ENCODE measurements at regions not wholly inside any gene's neighbourhood (a gene's known extent, or its start where the extent isn't known, plus 50 kb on each side); places are given as distances from the start of the nearest gene placed in this dataset.

- no peak for DNase-seq (ENCODE audit: low read depth in 3 of 3, low spot score in 2 of 3)
These were observed 836.9 kb upstream of the HS3ST1 start for GRCh38 chr4:12265554-12265953.

GRCh38 chr4:12260453-12260852 is 831.8 kb upstream of the HS3ST1 start:
- no peak for DNase-seq (ENCODE audit: low read depth in 3 of 3, low spot score in 2 of 3)

GRCh38 chr4:12244973-12245372 is 816.3 kb upstream of the HS3ST1 start:
- DNase-seq (ENCODE audit: low read depth in 3 of 3, low spot score in 2 of 3), result no peak

DNA sequence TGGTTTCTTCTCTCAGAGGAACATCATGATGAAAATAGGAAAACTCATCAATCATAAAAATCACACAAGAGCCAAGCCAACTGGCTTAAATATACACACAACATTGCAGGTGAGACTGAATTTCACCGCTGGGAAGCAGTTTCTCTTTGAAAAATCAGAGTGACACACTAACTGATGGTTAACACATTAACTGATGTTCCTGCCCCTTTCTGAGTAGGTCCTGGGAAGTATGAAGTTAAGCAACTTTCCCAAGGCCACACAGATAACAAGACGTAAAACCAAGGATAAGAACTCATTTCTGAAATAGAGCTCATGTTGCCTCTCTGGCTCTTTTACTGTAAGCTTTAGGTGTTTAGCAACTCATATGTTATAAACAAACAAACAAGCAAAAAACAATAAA is 813.7 kb upstream of the HS3ST1 start:
- DNase-seq (ENCODE audit: low read depth in 3 of 3, low spot score in 2 of 3), result no peak

- DNase-seq (ENCODE audit: low read depth in 3 of 3, low spot score in 2 of 3), result no peak
These were observed 811.4 kb upstream of the HS3ST1 start for GRCh38 chr4:12239897-12240636.

GRCh38 chr4:12231098-12231497 is 802.4 kb upstream of the HS3ST1 start:
- no peak for DNase-seq (ENCODE audit: low read depth in 3 of 3, low spot score in 2 of 3)

DNA sequence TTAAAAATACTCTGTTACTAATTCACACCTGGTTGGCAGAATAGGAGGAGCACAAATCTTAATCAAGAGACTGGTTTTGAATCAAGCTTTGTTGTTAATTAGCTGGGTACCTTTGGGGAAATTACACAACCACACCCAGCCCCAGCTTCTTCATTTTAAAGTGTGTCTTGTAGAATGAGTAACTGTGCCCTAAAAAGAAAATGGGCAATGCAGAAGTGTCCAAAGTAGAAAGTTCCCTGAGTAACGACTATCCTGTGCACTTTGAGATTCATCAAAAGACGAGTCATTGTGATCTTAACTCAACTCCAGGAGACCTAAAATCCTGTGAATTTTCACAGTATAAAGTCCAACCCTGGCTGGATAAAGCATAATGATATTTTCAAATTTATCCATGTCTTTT is 792.3 kb upstream of the HS3ST1 start:
- DNase-seq (ENCODE audit: low read depth in 3 of 3, low spot score in 2 of 3), result no peak

GRCh38 chr4:12211636-12212035 is 782.9 kb upstream of the HS3ST1 start:
- DNase-seq (ENCODE audit: low read depth in 3 of 3, low spot score in 2 of 3), result no peak

DNA sequence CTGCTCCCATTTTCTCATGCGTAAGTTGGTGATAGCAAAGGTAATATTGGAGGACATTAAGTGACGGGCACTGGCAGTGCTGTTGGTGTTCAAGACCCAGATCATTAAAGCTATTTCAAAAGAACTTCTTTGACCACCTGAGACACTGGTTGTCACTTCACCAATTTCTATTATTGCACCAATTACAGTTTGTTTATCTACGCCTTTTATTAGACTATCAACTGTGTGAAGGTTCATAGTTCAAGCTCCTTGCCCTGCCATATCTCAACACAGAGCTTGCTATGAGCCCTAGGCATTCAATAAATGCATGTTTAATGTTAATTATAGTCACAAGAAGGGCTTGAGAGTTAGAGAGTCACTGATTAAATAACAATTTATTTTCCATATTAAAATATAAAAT is 778.7 kb upstream of the HS3ST1 start:
- no peak for DNase-seq (ENCODE audit: low read depth in 3 of 3, low spot score in 2 of 3)

- no peak for DNase-seq (ENCODE audit: low read depth in 3 of 3, low spot score in 2 of 3)
These were observed 777.4 kb upstream of the HS3ST1 start for GRCh38 chr4:12206091-12206490.

GRCh38 chr4:12203945-12204344 is 775.3 kb upstream of the HS3ST1 start:
- no peak for DNase-seq (ENCODE audit: low read depth in 3 of 3, low spot score in 2 of 3)

DNA sequence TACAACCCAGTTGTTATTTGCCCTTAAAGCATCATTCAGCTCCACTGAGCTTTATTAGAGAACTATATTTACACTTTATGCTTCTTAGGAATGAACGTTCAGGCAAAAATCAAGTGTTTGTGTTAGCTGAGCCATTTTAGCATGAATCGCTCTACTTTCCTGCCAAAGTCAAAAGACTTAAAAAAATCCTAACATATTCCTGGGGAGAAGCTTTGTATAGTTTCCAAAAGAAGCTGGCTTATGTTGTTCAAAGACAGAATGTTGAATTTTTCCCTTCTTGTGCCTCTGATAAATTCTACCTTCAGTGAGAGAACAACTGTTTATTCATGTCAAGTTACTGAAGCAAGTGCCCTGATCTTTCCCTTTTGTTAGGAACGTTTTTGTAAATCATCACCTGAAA is 771.5 kb upstream of the HS3ST1 start:
- DNase-seq (ENCODE audit: low read depth in 3 of 3, low spot score in 2 of 3), result no peak

- no peak for DNase-seq (ENCODE audit: low read depth in 3 of 3, low spot score in 2 of 3)
These were observed 757.8 kb upstream of the HS3ST1 start for GRCh38 chr4:12186526-12186925.

- DNase-seq (ENCODE audit: low read depth in 3 of 3, low spot score in 2 of 3), result no peak
These were observed 750.2 kb upstream of the HS3ST1 start for GRCh38 chr4:12178614-12179610.

GRCh38 chr4:12177416-12177815 is 748.7 kb upstream of the HS3ST1 start:
- no peak for DNase-seq (ENCODE audit: low read depth in 3 of 3, low spot score in 2 of 3)

DNA sequence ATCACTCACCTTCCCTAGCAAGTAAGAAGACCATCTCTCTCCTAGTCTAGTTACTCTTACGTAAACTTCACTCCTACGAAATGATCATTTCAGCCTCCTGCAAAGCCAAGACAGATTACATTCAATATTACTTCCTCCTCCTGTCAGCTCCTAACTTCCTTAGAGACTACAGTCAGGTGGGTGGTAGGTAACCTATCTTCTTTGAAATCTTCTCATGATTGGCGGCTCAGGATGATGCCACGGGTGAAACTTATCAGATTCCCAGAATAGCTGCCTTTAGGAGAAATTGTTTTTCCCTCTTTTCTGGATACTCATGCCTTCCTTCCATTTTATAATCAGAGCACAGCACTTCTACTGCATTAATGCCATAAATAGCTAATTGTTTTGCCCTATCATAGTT is 744.8 kb upstream of the HS3ST1 start:
- no peak for DNase-seq (ENCODE audit: low read depth in 3 of 3, low spot score in 2 of 3)

- no peak for DNase-seq (ENCODE audit: low read depth in 3 of 3, low spot score in 2 of 3)
These were observed 743.7 kb upstream of the HS3ST1 start for GRCh38 chr4:12172198-12172973.

DNA sequence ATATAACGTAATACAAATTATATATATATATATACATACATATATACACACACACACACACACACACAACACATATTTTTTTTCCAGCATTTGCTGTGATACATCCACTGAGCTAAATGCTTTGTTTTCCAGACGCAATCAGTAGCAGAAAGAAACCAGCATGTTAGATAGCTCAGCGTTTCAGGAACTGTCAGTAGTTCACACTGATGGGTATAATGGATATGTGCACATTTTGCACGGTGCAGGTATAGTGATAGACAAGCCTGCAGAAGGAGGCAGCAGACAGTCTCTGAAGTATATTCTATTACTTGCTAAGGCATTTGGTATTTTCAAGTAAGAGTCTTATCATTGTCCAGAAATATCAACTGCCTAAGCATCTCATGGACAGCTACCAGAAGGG is 741.6 kb upstream of the HS3ST1 start:
- DNase-seq (ENCODE audit: low read depth in 3 of 3, low spot score in 2 of 3), result no peak

GRCh38 chr4:12165616-12166015 is 736.9 kb upstream of the HS3ST1 start:
- no peak for DNase-seq (ENCODE audit: low read depth in 3 of 3, low spot score in 2 of 3)

- DNase-seq (ENCODE audit: low read depth in 3 of 3, low spot score in 2 of 3), result no peak
These were observed 717.6 kb upstream of the HS3ST1 start for GRCh38 chr4:12146339-12146738.

GRCh38 chr4:12145768-12146167 is 717.1 kb upstream of the HS3ST1 start:
- no peak for DNase-seq (ENCODE audit: low read depth in 3 of 3, low spot score in 2 of 3)

Data from right renal cortex interstitium (tissue), 3 donors.